SK-N-SH treated with all-trans-retinoic acid at 6 μM for 48 hours (cell line): ENCODE measurements at regions not wholly inside any gene's neighbourhood (a gene's known extent, or its start where the extent isn't known, plus 50 kb on each side); places are given as distances from the start of the nearest gene placed in this dataset.

Experiments used
- ATAC-seq: fragments of 200-7000 bp; cut with Tn5 transposase; 3 replicates; pipeline ENCODE4 v1.9.1; 2020; ENCODE audit warnings: mild to moderate bottlenecking, moderate library complexity
- ARNTL ChIP-seq: fragments of 450-650 bp; formaldehyde crosslinking; IDR thresholded peaks from 2 replicates; pipeline ENCODE4 v1.5.0; 2020; ENCODE audit warnings: low read depth, mild to moderate bottlenecking, moderate library complexity, borderline replicate concordance
- CSDC2 ChIP-seq: fragments of 250-450 bp; sonication (Bioruptor Pico); IDR thresholded peaks from 2 replicates; pipeline ENCODE4 v1.5.0; 2020; ENCODE audit warnings: mild to moderate bottlenecking, moderate library complexity
- ESRRG ChIP-seq: fragments of 250-450 bp; sonication (Bioruptor Pico); IDR thresholded peaks from 2 replicates; pipeline ENCODE4 v1.6.1; 2021; ENCODE audit warnings: mild to moderate bottlenecking
- GLIS3 ChIP-seq: fragments of 250-450 bp; sonication (Bioruptor Pico); IDR thresholded peaks from 2 replicates; pipeline ENCODE4 v1.5.0; 2020; ENCODE audit warnings: mild to moderate bottlenecking, moderate library complexity
- ISL1 ChIP-seq: fragments of 250-450 bp; sonication (Bioruptor Pico); IDR thresholded peaks from 2 replicates; pipeline ENCODE4 v2.1.2; 2022; ENCODE audit warnings: mild to moderate bottlenecking, moderate library complexity
- OSR1 ChIP-seq: fragments of 250-450 bp; sonication (Bioruptor Pico); IDR thresholded peaks from 2 replicates; pipeline ENCODE4 v1.8.0; 2022; ENCODE audit warnings: moderate library complexity, mild to moderate bottlenecking, inconsistent platforms
- PPARA ChIP-seq: fragments of 250-450 bp; sonication (Bioruptor Pico); IDR thresholded peaks from 2 replicates; pipeline ENCODE4 v1.5.0; 2020; ENCODE audit warnings: mild to moderate bottlenecking, borderline replicate concordance
- RARB ChIP-seq: fragments of 250-450 bp; sonication (Bioruptor Pico); IDR thresholded peaks from 2 replicates; pipeline ENCODE4 v1.8.0; 2021; ENCODE audit warnings: mild to moderate bottlenecking, moderate library complexity
- SNAI2 ChIP-seq: fragments of 250-450 bp; sonication (Bioruptor Pico); IDR thresholded peaks from 2 replicates; pipeline ENCODE4 v1.5.0; 2020; ENCODE audit warnings: mild to moderate bottlenecking, moderate library complexity
- TCF4 ChIP-seq: fragments of 250-450 bp; sonication (Bioruptor Pico); IDR thresholded peaks from 2 replicates; pipeline ENCODE4 v1.8.0; 2021; ENCODE audit warnings: mild to moderate bottlenecking, moderate library complexity, borderline replicate concordance
- TOX ChIP-seq: fragments of 250-450 bp; sonication (Bioruptor Pico); IDR thresholded peaks from 2 replicates; pipeline ENCODE4 v1.8.0; 2021; ENCODE audit warnings: mild to moderate bottlenecking, moderate library complexity, borderline replicate concordance
- ZFP3 ChIP-seq: fragments of 250-450 bp; sonication (Bioruptor Pico); IDR thresholded peaks from 2 replicates; pipeline ENCODE4 v1.5.0; 2020; ENCODE audit warnings: mild to moderate bottlenecking, moderate library complexity
- ZFP30 ChIP-seq: fragments of 450-650 bp; formaldehyde crosslinking; IDR thresholded peaks from 2 replicates; pipeline ENCODE4 v1.5.0; 2022; ENCODE audit warnings: mild to moderate bottlenecking, moderate library complexity
- ZNF565 ChIP-seq: fragments of 450-650 bp; formaldehyde crosslinking; conservative IDR thresholded peaks from 2 replicates; pipeline ENCODE4 v1.5.0; 2020; ENCODE audit warnings: low read depth, mild to moderate bottlenecking, moderate library complexity
- ZNF70 ChIP-seq: fragments of 450-650 bp; formaldehyde crosslinking; IDR thresholded peaks from 2 replicates; pipeline ENCODE4 v1.5.0; 2020; ENCODE audit warnings: mild to moderate bottlenecking, moderate library complexity
- ZNF8 ChIP-seq: fragments of 450-650 bp; formaldehyde crosslinking; IDR thresholded peaks from 2 replicates; pipeline ENCODE4 v1.5.0; 2020; ENCODE audit warnings: mild to moderate bottlenecking, moderate library complexity
- TF ChIP-seq, protein P1 (sequence below): fragments of 250-450 bp; sonication (Bioruptor Pico); IDR thresholded peaks from 2 replicates; pipeline ENCODE4 v1.8.0; 2020; ENCODE audit warnings: mild to moderate bottlenecking, moderate library complexity, borderline replicate concordance
- TF ChIP-seq, protein P2 (sequence below): fragments of 250-450 bp; sonication (Bioruptor Pico); IDR thresholded peaks from 2 replicates; pipeline ENCODE4 v1.8.0; 2021; ENCODE audit warnings: low read depth, mild to moderate bottlenecking, moderate library complexity, borderline replicate concordance
- TF ChIP-seq, protein P3 (sequence below): fragments of 250-450 bp; sonication (Bioruptor Pico); IDR thresholded peaks from 2 replicates; pipeline ENCODE4 v1.5.1; 2021; ENCODE audit warnings: mild to moderate bottlenecking, moderate library complexity
- TF ChIP-seq, protein P4 (sequence below): fragments of 250-450 bp; sonication (Bioruptor Pico); IDR thresholded peaks from 2 replicates; pipeline ENCODE4 v1.5.1; 2020; ENCODE audit warnings: low read depth, mild to moderate bottlenecking, moderate library complexity

DNA sequence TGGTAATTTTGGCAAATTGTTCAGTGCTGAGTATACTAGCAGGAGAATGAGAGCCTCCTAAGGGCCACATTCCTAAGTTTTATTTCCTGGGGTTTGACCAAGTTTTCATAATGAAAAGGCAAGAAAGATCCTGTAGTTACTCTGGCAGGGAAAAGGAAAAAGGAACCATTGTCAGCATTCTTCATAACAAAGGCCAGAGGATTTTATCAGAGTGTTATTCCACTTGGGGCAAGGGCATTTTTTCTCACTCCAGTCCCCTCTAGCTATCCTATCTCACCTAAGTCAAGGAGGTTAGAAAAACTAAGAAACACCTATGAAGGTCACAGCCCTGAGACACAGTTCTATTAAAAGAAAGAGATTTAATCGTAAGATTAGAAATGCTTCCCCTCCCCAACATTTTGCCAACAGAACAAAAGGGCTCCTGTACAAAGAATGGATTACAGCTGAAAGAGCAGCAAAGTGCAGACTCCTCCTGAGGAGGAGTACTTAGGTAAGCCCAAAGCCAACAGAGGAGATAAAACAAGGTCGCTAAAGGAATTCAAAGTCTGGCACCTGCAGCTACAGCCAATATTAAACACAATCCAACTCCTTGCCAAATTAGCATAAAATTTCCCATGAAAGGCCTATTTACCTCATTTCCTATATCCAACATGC is 162.4 kb downstream of the GALC start (continued):
- TF ChIP-seq, protein P1, sequence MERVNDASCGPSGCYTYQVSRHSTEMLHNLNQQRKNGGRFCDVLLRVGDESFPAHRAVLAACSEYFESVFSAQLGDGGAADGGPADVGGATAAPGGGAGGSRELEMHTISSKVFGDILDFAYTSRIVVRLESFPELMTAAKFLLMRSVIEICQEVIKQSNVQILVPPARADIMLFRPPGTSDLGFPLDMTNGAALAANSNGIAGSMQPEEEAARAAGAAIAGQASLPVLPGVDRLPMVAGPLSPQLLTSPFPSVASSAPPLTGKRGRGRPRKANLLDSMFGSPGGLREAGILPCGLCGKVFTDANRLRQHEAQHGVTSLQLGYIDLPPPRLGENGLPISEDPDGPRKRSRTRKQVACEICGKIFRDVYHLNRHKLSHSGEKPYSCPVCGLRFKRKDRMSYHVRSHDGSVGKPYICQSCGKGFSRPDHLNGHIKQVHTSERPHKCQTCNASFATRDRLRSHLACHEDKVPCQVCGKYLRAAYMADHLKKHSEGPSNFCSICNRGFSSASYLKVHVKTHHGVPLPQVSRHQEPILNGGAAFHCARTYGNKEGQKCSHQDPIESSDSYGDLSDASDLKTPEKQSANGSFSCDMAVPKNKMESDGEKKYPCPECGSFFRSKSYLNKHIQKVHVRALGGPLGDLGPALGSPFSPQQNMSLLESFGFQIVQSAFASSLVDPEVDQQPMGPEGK (CRISPR knock-in tag), result no peak

DNA sequence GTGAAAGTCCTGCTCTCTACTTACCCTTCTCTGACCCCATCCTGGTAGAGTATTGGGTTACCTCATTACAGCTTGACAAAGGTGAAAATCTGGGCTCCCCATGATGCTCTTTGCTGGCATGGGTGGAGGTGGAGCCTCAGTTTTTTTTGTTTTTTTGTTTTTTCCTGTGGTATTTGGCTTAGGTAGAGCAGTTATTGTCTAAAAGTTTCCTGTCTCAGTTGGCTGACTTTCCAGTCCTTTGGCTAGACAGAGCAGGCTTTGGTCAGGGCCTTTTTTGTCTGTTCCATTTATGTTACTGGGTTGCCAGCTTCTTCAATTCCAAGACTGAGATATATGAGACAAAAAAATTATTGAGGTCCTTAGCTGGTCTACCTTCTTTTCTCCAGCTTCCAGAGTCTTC is 163.4 kb downstream of the GALC start:
- TF ChIP-seq, protein P2, sequence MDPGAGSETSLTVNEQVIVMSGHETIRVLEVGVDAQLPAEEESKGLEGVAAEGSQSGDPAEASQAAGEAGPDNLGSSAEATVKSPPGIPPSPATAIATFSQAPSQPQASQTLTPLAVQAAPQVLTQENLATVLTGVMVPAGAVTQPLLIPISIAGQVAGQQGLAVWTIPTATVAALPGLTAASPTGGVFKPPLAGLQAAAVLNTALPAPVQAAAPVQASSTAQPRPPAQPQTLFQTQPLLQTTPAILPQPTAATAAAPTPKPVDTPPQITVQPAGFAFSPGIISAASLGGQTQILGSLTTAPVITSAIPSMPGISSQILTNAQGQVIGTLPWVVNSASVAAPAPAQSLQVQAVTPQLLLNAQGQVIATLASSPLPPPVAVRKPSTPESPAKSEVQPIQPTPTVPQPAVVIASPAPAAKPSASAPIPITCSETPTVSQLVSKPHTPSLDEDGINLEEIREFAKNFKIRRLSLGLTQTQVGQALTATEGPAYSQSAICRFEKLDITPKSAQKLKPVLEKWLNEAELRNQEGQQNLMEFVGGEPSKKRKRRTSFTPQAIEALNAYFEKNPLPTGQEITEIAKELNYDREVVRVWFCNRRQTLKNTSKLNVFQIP (CRISPR knock-in tag), result no peak
- no peak for ATAC-seq

DNA sequence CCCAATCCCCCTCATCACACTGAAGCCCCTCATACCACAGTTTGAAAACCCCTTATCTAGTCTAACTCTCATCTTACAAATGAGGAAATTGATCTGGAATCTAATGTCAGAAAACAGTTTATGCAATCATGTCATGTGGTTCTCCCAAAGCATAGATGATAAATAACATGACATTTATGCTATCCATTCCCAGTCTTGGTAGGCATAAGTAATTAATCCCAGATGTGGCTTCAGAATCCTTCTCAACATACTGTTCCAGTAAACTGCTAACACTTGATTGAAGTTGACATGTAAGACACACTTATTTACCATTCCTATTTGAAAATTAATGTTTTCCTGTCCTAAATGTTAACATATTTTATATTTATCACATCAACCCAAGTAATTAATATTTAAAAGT is 168.7 kb downstream of the GALC start:
- TF ChIP-seq, protein P2 (CRISPR knock-in tag), result no peak
- TF ChIP-seq RARB (CRISPR knock-in tag) (no peak), ISL1 (CRISPR knock-in tag) (no peak), ZNF565 (CRISPR knock-in tag) (no peak), TCF4 (CRISPR knock-in tag) (no peak), TOX (no peak), CSDC2 (CRISPR knock-in tag) (no peak), SNAI2 (no peak), ZNF8 (CRISPR knock-in tag) (no peak), ZFP3 (CRISPR knock-in tag) (no peak), ZNF70 (no peak), OSR1 (CRISPR knock-in tag) (no peak), ARNTL (no peak), PPARA (CRISPR knock-in tag) (no peak), ZFP30 (CRISPR knock-in tag) (no peak), GLIS3 (CRISPR knock-in tag) (no peak), ESRRG (no peak)
- TF ChIP-seq, protein P3, sequence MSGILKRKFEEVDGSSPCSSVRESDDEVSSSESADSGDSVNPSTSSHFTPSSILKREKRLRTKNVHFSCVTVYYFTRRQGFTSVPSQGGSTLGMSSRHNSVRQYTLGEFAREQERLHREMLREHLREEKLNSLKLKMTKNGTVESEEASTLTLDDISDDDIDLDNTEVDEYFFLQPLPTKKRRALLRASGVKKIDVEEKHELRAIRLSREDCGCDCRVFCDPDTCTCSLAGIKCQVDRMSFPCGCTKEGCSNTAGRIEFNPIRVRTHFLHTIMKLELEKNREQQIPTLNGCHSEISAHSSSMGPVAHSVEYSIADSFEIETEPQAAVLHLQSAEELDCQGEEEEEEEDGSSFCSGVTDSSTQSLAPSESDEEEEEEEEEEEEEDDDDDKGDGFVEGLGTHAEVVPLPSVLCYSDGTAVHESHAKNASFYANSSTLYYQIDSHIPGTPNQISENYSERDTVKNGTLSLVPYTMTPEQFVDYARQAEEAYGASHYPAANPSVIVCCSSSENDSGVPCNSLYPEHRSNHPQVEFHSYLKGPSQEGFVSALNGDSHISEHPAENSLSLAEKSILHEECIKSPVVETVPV (CRISPR knock-in tag), result no peak
- TF ChIP-seq, protein P4, sequence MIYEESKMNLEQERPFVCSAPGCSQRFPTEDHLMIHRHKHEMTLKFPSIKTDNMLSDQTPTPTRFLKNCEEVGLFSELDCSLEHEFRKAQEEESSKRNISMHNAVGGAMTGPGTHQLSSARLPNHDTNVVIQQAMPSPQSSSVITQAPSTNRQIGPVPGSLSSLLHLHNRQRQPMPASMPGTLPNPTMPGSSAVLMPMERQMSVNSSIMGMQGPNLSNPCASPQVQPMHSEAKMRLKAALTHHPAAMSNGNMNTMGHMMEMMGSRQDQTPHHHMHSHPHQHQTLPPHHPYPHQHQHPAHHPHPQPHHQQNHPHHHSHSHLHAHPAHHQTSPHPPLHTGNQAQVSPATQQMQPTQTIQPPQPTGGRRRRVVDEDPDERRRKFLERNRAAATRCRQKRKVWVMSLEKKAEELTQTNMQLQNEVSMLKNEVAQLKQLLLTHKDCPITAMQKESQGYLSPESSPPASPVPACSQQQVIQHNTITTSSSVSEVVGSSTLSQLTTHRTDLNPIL (CRISPR knock-in tag), result no peak
- TF ChIP-seq, protein P1 (CRISPR knock-in tag), result no peak
- ATAC-seq, result no peak
